ENCODE measurements at regions not wholly inside any gene's neighbourhood (a gene's known extent, or its start where the extent isn't known, plus 50 kb on each side); places are given as distances from the start of the nearest gene placed in this dataset.

DNA sequence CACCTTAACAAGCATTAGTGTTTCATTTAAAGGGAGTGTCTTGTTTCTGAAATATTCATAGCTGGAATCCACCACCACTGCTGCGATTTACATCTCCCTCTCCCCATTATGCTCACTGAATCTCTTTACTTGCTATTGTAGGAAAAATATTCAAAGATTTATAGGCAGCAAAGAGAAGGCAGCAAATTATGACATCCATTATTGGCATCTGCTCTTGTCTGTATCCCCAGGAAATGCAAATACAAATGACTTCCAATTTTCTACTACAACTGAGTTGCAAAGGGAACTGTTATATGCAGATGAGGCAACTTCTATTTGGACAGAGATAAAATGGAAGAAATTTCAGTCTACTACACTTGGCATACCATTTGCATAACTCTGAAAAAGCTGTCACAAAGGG lies 88.4 kb upstream of the PRKD1 start:
- DNase-seq (ENCODE audit: low read depth, low spot score): no peak
- Histone ChIP-seq H3K9me3 (replicated peaks; ENCODE audit: control insufficient read depth, insufficient read depth, low read length) (no peaks in the 10 kb centered on the region; the same call in 2 of the 3 replicates), H3K36me3 (ENCODE audit: control insufficient read depth in 2 of 2, insufficient read depth in 2 of 2, low read length in 1 of 2) (no peaks in the 10 kb centered on the region), H3K9ac (ENCODE audit: control insufficient read depth, insufficient read depth, low read length) (no peak overlapping the region), H4K20me1 (ENCODE audit: control insufficient read depth, insufficient read depth) (no peaks in the 10 kb centered on the region), H3K4me2 (ENCODE audit: control insufficient read depth, insufficient read depth) (no peak overlapping the region), H3K27ac (ENCODE audit: control insufficient read depth, insufficient read depth) (no peak overlapping the region), H2AFZ (ENCODE audit: control insufficient read depth, low read depth, low read length) (no peak overlapping the region), H3K4me3 (no peak overlapping the region), H3K79me2 (ENCODE audit: control insufficient read depth, insufficient read depth, low read length) (no peaks in the 10 kb centered on the region), H3K27me3 (replicated peaks in 1 of 2; ENCODE audit: control insufficient read depth in 2 of 2, insufficient read depth in 2 of 2, low read length in 1 of 2) (no peaks in the 10 kb centered on the region), H3K4me1 (ENCODE audit: control insufficient read depth, insufficient read depth, low read length) (no peaks in the 10 kb centered on the region)
- ATAC-seq: no peak
- ChIA-PET RAD21 (ENCODE audit: unreplicated experiment) (no interaction called here), SMC1A (ENCODE audit: uncharacterized antibody, unreplicated experiment) (no interaction called here), POLR2A (no interaction called here), CTCF (no interaction called here)
- no TSS peak for BruUV-seq (replicated peaks)
- intact Hi-C loops (cut with micrococcal nuclease; ENCODE audit: unreplicated experiment): no loop called here
- no peak for FAIRE-seq
- WGBS (ENCODE audit: insufficient coverage, insufficient replicate concordance, low lambda C conversion rate, missing lambda C conversion rate): 27% methylated on average over 1 of the region's 1 CpG
- in situ Hi-C loops (cut with MboI): no loop called here
- no peak for TF ChIP-seq ELK1 (IDR thresholded peaks at IDR 0.05; ENCODE audit: low read depth, low read length)
- TF ChIP-seq NFYB (IDR thresholded peaks at IDR 0.05; ENCODE audit: insufficient read depth, low read depth, low read length): no peak
- TF ChIP-seq, protein P1, sequence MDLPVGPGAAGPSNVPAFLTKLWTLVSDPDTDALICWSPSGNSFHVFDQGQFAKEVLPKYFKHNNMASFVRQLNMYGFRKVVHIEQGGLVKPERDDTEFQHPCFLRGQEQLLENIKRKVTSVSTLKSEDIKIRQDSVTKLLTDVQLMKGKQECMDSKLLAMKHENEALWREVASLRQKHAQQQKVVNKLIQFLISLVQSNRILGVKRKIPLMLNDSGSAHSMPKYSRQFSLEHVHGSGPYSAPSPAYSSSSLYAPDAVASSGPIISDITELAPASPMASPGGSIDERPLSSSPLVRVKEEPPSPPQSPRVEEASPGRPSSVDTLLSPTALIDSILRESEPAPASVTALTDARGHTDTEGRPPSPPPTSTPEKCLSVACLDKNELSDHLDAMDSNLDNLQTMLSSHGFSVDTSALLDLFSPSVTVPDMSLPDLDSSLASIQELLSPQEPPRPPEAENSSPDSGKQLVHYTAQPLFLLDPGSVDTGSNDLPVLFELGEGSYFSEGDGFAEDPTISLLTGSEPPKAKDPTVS (IDR thresholded peaks at IDR 0.05; ENCODE audit: low read depth, low read length): no peak
- no peak for TF ChIP-seq EED (IDR thresholded peaks at IDR 0.05; ENCODE audit: low read depth)
- TF ChIP-seq, protein P2, sequence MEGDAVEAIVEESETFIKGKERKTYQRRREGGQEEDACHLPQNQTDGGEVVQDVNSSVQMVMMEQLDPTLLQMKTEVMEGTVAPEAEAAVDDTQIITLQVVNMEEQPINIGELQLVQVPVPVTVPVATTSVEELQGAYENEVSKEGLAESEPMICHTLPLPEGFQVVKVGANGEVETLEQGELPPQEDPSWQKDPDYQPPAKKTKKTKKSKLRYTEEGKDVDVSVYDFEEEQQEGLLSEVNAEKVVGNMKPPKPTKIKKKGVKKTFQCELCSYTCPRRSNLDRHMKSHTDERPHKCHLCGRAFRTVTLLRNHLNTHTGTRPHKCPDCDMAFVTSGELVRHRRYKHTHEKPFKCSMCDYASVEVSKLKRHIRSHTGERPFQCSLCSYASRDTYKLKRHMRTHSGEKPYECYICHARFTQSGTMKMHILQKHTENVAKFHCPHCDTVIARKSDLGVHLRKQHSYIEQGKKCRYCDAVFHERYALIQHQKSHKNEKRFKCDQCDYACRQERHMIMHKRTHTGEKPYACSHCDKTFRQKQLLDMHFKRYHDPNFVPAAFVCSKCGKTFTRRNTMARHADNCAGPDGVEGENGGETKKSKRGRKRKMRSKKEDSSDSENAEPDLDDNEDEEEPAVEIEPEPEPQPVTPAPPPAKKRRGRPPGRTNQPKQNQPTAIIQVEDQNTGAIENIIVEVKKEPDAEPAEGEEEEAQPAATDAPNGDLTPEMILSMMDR (IDR thresholded peaks at IDR 0.05 in 2 of 3, conservative IDR thresholded peaks at IDR 0.05 in 1 of 3; ENCODE audit: control insufficient read depth in 2 of 3, extremely low read depth in 1 of 3, insufficient read depth in 1 of 3, low read depth in 3 of 3, low read length in 3 of 3): no peak
- no peak for TF ChIP-seq SRF (IDR thresholded peaks at IDR 0.05; ENCODE audit: low read depth in 2 of 2, low read length in 2 of 2)
- no peak for TF ChIP-seq RB1 (IDR thresholded peaks at IDR 0.05; ENCODE audit: borderline replicate concordance)
- TF ChIP-seq WRNIP1 (IDR thresholded peaks at IDR 0.05; ENCODE audit: borderline replicate concordance, low read depth, low read length): no peak
- no peak for TF ChIP-seq ZSCAN29 (IDR thresholded peaks at IDR 0.05)
- no peak for TF ChIP-seq SREBF1 (IDR thresholded peaks at IDR 0.05; ENCODE audit: low read length)
- no peak for TF ChIP-seq NR2C1 (IDR thresholded peaks at IDR 0.05)
- TF ChIP-seq NR2C2 (IDR thresholded peaks at IDR 0.05; ENCODE audit: borderline replicate concordance, control insufficient read depth, insufficient read length, low read depth): no peak
- no peak for TF ChIP-seq RCOR1 (conservative IDR thresholded peaks at IDR 0.05; ENCODE audit: low read depth, low read length)
- no peak for TF ChIP-seq RBBP5 (conservative IDR thresholded peaks at IDR 0.05)
- no peak for TF ChIP-seq SMARCA5 (IDR thresholded peaks at IDR 0.05)

Measured in GM12878 (cell line).